ENCODE measurements at regions not wholly inside any gene's neighbourhood (a gene's known extent, or its start where the extent isn't known, plus 50 kb on each side); places are given as distances from the start of the nearest gene placed in this dataset.

- DNase-seq, result no peak
- intact Hi-C loops (cut with DNase I; ENCODE audit: low total_unique reads), result no loop called here
- TF ChIP-seq EP300 (IDR thresholded peaks at IDR 0.05) (no peak), POLR2AphosphoS5 (IDR thresholded peaks at IDR 0.05) (no peak), POLR2A (IDR thresholded peaks at IDR 0.05) (no peak)
- TF ChIP-seq, protein P1, sequence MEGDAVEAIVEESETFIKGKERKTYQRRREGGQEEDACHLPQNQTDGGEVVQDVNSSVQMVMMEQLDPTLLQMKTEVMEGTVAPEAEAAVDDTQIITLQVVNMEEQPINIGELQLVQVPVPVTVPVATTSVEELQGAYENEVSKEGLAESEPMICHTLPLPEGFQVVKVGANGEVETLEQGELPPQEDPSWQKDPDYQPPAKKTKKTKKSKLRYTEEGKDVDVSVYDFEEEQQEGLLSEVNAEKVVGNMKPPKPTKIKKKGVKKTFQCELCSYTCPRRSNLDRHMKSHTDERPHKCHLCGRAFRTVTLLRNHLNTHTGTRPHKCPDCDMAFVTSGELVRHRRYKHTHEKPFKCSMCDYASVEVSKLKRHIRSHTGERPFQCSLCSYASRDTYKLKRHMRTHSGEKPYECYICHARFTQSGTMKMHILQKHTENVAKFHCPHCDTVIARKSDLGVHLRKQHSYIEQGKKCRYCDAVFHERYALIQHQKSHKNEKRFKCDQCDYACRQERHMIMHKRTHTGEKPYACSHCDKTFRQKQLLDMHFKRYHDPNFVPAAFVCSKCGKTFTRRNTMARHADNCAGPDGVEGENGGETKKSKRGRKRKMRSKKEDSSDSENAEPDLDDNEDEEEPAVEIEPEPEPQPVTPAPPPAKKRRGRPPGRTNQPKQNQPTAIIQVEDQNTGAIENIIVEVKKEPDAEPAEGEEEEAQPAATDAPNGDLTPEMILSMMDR (IDR thresholded peaks at IDR 0.05), result no peak
- H3K36me3 ChIP-seq, result no peaks in the 10 kb centered on the region
- H3K4me1 ChIP-seq, result no peaks in the 10 kb centered on the region
- H3K27ac ChIP-seq, result no peak overlapping the region
- no peaks in the 10 kb centered on the region for H3K9me3 ChIP-seq
- H3K27me3 ChIP-seq, result no peaks in the 10 kb centered on the region
- WGBS, 5 donors, result 12 to 33% (median 18%) methylated on average over 2 of the region's 2 CpGs
- H3K4me3 ChIP-seq, result no peak overlapping the region
Observed at GRCh38 chr2:204344119-204344518, 201.2 kb upstream of the PARD3B start.

GRCh38 chr2:204346906-204347305, 198.4 kb upstream of the PARD3B start:
- H3K9me3 ChIP-seq, result no peaks in the 10 kb centered on the region
- no peak overlapping the region for H3K27ac ChIP-seq
- no peaks in the 10 kb centered on the region for H3K36me3 ChIP-seq
- no peaks in the 10 kb centered on the region for H3K27me3 ChIP-seq
- WGBS, 5 donors, result 69 to 79% (median 76%) methylated on average over 3 of the region's 3 CpGs
- no peak overlapping the region for H3K4me3 ChIP-seq
- TF ChIP-seq EP300 (IDR thresholded peaks at IDR 0.05) (no peak), POLR2A (IDR thresholded peaks at IDR 0.05) (no peak), POLR2AphosphoS5 (IDR thresholded peaks at IDR 0.05) (no peak)
- TF ChIP-seq, protein P1 (IDR thresholded peaks at IDR 0.05), result no peak
- DNase-seq, result no peak
- H3K4me1 ChIP-seq, result no peaks in the 10 kb centered on the region
- intact Hi-C loops (cut with DNase I; ENCODE audit: low total_unique reads), result no loop called here

DNA sequence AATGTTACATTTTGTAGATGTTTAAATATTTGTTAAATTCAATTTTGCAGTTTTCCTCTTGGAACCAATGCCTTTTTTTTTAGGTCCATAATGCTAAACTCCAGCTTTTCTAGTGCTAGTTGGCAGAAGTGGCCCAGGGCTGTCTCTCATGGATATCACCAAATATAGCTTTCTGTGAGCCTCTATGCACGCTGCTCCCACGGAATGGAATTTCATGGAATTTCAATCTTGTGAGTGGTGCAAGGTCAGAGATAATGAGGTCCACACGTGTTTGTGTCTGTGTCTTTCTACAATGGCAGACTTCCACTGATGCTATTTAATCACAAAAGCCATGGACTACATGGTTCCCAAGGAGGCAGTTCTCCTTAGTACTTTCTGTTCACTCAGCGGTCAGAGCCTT, 191.5 kb upstream of the PARD3B start:
- TF ChIP-seq, protein P1 (IDR thresholded peaks at IDR 0.05), result no peak
- no peak for TF ChIP-seq EP300 (IDR thresholded peaks at IDR 0.05)
- TF ChIP-seq POLR2A (IDR thresholded peaks at IDR 0.05), result no peak
- no peak for TF ChIP-seq POLR2AphosphoS5 (IDR thresholded peaks at IDR 0.05)
- Histone ChIP-seq H3K9me3 (no peaks in the 10 kb centered on the region), H3K27me3 (no peaks in the 10 kb centered on the region), H3K4me3 (no peak overlapping the region), H3K27ac (no peak overlapping the region), H3K4me1 (no peaks in the 10 kb centered on the region), H3K36me3 (no peaks in the 10 kb centered on the region)
- 60 to 82% (median 68%) methylated on average over 4 of the region's 4 CpGs for WGBS, 5 donors
- no peak for DNase-seq
- intact Hi-C loops (cut with DNase I; ENCODE audit: low total_unique reads), result no loop called here

- no peak overlapping the region for H3K27ac ChIP-seq
- H3K4me1 ChIP-seq, result no peaks in the 10 kb centered on the region
- no peak for DNase-seq
- TF ChIP-seq POLR2AphosphoS5 (IDR thresholded peaks at IDR 0.05), result no peak
- TF ChIP-seq POLR2A (IDR thresholded peaks at IDR 0.05), result no peak
- no peak for TF ChIP-seq EP300 (IDR thresholded peaks at IDR 0.05)
- TF ChIP-seq, protein P1 (IDR thresholded peaks at IDR 0.05), result no peak
- WGBS, 5 donors, result 61 to 82% (median 73%) methylated on average over 2 of the region's 2 CpGs
- H3K27me3 ChIP-seq, result no peaks in the 10 kb centered on the region
- no peaks in the 10 kb centered on the region for H3K36me3 ChIP-seq
- intact Hi-C loops (cut with DNase I; ENCODE audit: low total_unique reads), result no loop called here
- no peak overlapping the region for H3K4me3 ChIP-seq
- H3K9me3 ChIP-seq, result no peaks in the 10 kb centered on the region
Observed at GRCh38 chr2:204354442-204354856, 190.8 kb upstream of the PARD3B start.

Data from stomach (tissue), 8 donors.